Posterior vena cava (tissue), 2 donors: ENCODE measurements at regions not wholly inside any gene's neighbourhood (a gene's known extent, or its start where the extent isn't known, plus 50 kb on each side); places are given as distances from the start of the nearest gene placed in this dataset.
"Not testable (repeated sequence)": the region's sequence is repeated elsewhere in the genome, so short reads cannot be mapped to it uniquely, and the experiment has no call there.

ENCODE experiments used
- DNase-seq: peaks from one replicate; pipeline ENCODE4 v3.0.0-alpha.2; 2020; ENCODE audit warnings: low spot score
- intact Hi-C, 2 donors: fragments of 100-400 bp; cut with DNase I; formaldehyde crosslinking; loops; one replicate each; pipeline versions ENCODE4 v1.14.1 to v1.14.2; 2022 to 2023
- donor health status: DM: yes; HTN: yes; CAD: no.
- donor health status: DM: yes; HTN: yes; CAD: no.

DNA sequence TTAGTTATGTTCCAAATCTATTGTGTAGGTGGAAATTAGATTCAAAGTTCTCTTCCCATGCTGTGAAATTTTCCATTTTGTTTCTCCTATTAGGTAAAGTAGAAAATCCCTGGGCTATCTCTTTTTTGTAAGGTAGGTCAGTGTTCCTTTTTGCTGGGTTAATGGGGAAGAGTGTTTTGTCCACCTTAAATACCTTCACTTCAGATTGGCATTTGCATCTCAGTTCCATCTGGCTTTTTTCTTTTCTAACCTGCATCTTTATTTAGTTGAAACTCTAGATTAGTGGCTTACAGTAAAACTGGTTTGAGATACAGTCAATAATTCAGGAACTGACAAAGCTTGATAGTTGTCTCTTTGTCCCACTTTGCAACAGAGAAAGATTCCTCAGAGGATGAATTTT lies 1115.8 kb downstream of the PDHA2 start:
- no peak for DNase-seq
- intact Hi-C loops = no loop called here

DNA sequence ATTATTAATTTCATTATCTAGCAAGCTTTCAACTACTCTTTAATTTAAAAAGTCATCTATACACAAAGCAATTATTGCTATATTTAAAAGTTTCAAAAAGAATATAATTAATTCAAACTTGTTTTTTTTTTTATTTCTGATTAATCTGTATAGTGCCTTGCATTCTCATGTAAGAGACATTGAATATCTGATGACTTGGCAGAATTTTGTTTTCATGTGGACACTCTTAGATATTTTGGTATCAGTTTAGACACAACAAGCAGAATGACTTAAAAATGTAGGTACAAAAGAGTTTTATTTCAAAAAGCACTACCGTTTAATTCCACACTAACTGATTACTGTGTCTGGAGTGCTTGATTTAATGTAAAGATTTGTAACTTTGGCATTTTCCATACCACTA lies 1129.6 kb downstream of the PDHA2 start:
- DNase-seq = no peak
- intact Hi-C loops = no loop called here

- intact Hi-C loops = no loop called here
- no peak for DNase-seq
These were observed 1133.0 kb downstream of the PDHA2 start for GRCh38 chr4:96972920-96973319.

DNA sequence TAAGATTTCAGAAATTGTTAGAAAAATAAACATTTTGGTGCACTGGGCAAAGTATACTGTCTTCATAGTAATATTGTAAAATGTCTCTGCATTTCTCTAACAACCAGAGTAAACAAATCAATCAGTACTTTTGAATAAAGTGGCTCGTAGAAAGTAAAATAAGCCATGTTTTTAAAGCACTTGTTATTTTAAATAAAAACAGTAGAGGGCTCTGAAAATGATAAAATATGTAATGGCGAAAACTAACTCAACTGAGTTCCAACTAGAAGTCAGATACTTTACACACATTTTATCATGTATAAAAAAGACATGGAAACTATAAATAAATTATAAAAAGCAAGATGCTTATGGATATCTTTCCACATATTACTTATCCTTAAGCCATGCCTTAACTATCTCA lies 1134.4 kb downstream of the PDHA2 start:
- intact Hi-C loops = no loop called here

DNA sequence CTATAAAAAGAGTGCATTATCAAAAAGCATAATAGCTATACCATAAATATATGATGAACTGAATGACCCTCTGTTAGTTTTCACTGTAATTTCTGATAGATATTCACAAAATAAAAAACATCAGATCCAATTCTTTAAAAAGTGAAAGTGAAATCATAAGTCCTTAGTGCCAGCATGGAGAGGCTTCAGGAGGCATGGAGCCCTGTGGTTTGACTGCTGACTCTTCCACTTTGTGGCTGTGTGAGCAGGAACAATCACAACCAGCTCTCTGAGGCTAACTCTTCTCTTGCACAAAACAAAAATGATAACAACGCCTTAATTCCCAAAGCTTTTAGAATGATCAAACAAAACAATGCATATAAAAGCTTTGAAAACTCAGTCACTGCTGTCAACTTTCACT lies 1143.9 kb downstream of the PDHA2 start:
- DNase-seq = no peak
- intact Hi-C loops = no loop called here

More for the DNA sequence above, 1134.4 kb downstream of the PDHA2 start:
- DNase-seq = no peak

DNA sequence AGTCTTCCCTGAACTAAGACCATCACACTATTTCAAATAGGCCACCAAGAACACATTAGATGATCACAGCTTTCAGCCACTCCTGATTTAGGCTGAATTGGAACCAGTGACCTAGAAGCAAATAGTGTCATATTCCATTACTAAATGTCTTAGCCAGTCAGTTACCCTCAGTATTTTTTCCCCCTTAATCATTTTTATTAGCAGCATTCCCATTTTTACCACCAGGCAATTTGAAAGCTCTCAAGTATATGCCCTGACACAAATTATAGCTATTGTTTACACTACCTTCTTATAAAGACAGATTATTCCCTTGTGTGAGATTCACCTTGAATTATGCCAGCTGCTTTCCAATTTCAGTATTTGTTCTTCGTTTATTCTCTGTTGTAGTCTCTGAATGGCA lies 1146.9 kb downstream of the PDHA2 start:
- intact Hi-C loops = no loop called here
- DNase-seq = no peak

GRCh38 chr4:96991083-96991482 lies 1151.2 kb downstream of the PDHA2 start:
- intact Hi-C loops = no loop called here
- no peak for DNase-seq

- no peak for DNase-seq
- intact Hi-C loops = no loop called here
These were observed 1150.8 kb downstream of the STPG2 start for GRCh38 chr4:96992443-96992842.

GRCh38 chr4:96993560-96993959 lies 1149.7 kb downstream of the STPG2 start:
- intact Hi-C loops = no loop called here

GRCh38 chr4:97003715-97004114 lies 1139.6 kb downstream of the STPG2 start:
- intact Hi-C loops = no loop called here

More at GRCh38 chr4:96993560-96993959, 1149.7 kb downstream of the STPG2 start:
- DNase-seq = no peak

GRCh38 chr4:97013309-97013708 lies 1130.0 kb downstream of the STPG2 start:
- DNase-seq = no peak
- intact Hi-C loops = no loop called here

More at GRCh38 chr4:97003715-97004114, 1139.6 kb downstream of the STPG2 start:
- no peak for DNase-seq

DNA sequence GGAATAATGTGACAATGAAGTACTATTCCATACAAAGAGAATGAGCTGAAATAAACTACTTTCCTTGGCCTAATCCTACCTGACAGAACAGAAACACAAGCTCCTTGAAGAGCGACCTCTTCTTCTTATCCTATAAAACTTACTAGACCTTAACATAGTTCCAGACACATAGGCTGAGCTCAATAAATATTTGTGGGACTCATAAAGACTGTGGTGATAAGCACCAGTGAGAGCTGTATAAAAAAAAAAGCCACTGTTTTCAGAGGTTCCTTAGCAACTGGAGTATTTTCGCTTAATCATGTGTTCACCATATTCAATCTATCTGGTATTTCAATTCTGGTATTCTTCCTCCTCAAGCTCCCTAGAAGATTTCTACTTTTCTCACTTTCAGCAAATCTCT lies 1129.6 kb downstream of the STPG2 start:
- intact Hi-C loops = no loop called here
- DNase-seq = no peak

- no peak for DNase-seq
- intact Hi-C loops = no loop called here
These were observed 1128.0 kb downstream of the STPG2 start for GRCh38 chr4:97015301-97015700.

- DNase-seq = no peak
- intact Hi-C loops = no loop called here
These were observed 1126.9 kb downstream of the STPG2 start for GRCh38 chr4:97016186-97016907.

DNA sequence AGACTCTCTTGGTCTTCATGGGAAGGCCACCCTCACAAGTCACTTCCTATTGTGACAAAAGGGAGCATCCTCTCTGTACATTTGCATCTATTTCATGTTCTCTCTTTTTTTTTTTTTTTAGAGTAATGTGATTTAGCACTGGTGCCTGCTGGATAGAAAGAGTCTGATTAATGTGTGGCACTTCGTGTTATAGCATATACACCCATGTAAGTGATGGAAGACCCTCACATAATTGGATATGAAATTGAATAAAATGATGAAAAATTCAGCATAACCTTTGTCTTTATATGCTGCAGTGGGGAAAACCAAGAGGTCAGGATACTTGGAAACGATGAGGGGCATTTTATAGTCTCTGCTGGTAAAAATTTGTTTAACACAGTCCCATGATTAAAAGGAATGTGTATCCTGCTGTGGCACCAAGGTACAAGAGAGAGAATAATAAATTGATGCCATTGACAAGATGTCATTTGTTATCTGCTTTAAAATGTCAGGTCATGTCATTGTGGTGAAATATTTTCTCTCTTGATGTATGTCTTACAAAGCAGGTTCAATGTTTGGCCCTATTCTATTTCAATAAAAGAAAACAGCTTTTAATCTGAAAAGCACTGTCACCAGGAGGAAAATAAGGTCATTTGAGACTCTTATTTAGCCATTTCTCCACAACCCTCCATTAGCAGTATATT lies 1115.4 kb downstream of the STPG2 start:
- intact Hi-C loops = no loop called here
- DNase-seq = no peak

DNA sequence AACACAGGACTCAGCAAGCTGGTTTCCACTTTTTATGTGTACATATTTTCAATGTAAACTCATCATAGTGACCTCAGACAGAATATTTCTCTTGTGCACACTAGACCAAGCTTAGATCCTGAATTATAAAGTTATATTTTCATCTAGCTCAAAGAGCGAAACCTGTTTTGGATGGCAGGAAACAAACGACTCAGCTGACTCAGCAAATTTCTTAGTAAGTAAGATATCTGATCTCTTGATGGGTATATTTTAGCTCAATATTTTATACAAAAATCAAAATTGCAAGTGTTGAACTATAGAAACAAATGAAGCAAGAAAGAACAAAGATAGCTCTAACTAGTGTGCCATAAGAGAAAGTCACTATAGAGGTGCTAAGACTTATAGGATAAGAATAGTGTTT lies 1114.5 kb downstream of the STPG2 start:
- DNase-seq = no peak
- intact Hi-C loops = no loop called here

DNA sequence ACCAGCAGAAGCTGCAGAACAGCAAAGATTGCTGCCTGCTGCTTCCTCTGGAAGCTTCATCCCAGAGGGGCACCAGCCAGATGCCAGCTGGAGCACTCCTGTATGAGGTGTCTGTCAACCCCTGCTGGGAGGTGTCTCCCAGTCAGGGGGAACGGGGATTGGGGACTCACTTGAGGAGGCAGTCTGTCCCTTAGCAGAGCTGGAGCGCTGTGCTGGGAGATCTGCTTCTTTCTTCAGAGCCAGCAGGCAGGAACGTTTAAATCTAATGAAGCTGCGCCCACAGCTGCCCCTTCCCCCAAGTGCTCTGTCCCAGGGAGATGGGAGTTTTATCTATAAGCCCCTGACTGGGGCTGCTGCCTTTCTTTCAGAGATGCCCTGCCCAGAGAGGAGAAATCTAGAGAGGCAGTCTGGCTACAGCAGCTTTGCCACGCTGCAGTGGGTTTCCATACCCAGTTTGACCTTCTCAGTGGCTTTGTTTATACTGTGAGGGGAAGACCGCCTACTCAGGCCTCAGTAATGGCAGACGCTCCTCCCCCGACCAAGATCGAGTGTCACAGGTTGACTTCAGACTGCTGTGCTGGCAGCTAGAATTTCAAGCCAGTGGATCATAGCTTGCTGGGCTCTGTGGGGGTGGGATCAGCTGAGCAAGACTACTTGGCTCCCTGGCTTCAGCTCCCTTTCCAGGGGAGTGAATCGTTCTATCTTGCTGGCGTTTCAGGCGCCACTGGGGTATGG lies 1105.7 kb downstream of the STPG2 start:
- intact Hi-C loops = not testable (repeated sequence)

DNA sequence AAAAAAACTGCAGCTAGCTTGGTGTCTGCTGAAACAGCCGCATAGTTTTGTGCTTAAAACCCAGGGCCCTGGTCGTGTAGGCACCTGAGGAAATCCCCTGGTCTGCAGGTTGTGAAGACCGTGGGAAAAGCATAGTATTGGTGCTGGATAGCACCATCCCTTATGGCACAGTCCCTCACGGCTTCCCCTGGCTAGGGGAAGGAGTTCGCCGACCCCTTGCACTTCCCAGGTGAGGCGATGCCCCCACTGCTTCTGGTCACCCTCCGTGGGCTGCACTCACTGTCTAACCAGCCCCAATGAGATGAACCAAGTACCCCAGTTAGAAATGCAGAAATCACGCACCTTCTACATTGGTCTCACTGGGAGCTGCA lies 1105.1 kb downstream of the STPG2 start:
- peak; percentile 53 for DNase-seq
- intact Hi-C loops = no loop called here

More for the DNA sequence above, 1105.7 kb downstream of the STPG2 start:
- DNase-seq = not testable (repeated sequence)

GRCh38 chr4:97072666-97073065 lies 1070.6 kb downstream of the STPG2 start:
- intact Hi-C loops = no loop called here
- DNase-seq = no peak

DNA sequence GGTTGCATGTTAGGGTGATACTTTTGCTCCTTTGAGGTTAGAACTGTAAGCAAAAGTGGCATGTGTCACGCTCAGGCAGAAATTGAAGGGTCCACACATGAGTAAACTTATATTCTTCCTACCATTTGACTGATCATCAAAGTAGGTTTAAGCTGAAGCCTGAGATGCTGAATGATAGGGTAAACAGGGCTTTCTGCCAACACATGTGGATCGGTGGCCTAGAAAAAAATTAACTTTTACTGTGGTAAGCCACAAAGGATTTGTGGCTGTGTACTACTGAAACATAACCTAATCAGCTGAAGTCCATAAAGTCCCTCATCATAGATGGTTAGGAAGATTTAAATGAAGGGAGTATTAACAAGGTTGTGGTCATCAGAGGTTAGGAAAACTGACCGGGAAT lies 1070.1 kb downstream of the STPG2 start:
- intact Hi-C loops = no loop called here

More for the DNA sequence above, 1070.1 kb downstream of the STPG2 start:
- no peak for DNase-seq
